ENCODE measurements at regions not wholly inside any gene's neighbourhood (a gene's known extent, or its start where the extent isn't known, plus 50 kb on each side); places are given as distances from the start of the nearest gene placed in this dataset.
"Not testable (repeated sequence)": the region's sequence is repeated elsewhere in the genome, so short reads cannot be mapped to it uniquely, and the experiment has no call there.

DNA sequence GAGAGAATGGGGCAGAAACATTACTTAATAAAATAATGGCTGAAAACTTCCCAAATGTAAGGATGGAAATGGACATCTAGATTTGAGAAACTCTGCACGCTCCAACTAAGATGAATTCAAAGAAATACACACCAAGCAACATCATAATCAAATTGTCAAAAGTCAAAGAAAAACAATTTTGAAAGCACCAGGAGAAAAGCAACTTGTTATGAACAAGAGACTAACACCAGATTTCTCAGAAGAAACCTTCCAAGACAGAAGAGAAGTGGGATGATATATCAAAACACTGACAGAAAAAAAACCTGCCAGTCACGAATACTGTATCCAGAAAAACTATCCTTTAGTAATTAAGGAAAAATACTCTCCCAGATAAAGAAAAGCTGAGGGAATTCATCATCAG lies 208.6 kb upstream of the SAMSN1 start:
- DNase-seq (ENCODE audit: low spot score): no peak

- no peak for DNase-seq (ENCODE audit: low spot score)
Measured at GRCh38 chr21:14754259-14754604, 208.1 kb upstream of the SAMSN1 start.

GRCh38 chr21:14753466-14754258 lies 207.5 kb upstream of the SAMSN1 start:
- DNase-seq (ENCODE audit: low spot score): no peak

- no peak for DNase-seq (ENCODE audit: low spot score)
Measured at GRCh38 chr21:14753069-14753465, 207.0 kb upstream of the SAMSN1 start.

- no peak for DNase-seq (ENCODE audit: low spot score)
Measured at GRCh38 chr21:14752345-14752909, 206.3 kb upstream of the SAMSN1 start.

DNA sequence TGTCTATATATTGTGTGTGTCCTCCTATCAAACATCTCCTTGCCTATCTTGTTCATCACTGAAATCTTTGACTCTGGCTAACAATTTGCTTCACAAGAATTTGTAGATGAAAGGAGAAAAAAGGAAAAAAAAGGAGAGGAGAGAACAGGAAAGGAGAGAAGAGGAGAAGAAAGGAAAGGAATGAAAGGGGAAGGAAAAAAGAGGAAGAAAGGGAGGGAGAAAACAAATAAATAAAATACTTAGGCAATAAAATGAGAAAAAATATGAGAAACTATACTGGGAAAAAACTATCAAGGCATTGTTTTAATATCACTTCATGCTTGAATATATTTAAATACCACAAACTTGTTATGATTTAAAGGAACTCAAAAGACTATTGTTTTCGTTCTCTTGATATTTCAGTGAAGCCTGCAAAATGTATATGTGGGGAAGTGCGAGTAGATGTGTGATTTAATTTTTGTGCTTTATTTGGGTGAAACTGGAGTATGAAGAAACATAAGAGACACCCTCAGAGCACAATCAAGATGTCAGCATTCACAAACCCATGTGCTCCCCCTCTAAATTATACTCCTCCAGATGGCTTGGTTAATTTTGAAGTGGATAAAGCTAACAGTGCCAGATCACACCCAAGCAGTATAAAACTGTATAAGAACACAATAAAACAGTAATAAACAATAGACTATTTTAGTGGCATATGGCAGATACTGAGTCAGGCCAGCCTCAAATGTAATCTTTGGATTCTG lies 205.7 kb upstream of the SAMSN1 start:
- DNase-seq (ENCODE audit: low spot score): no peak

- DNase-seq (ENCODE audit: low spot score): no peak
Measured at GRCh38 chr21:14751011-14751410, 204.9 kb upstream of the SAMSN1 start.

GRCh38 chr21:14750041-14750440 lies 203.9 kb upstream of the SAMSN1 start:
- DNase-seq (ENCODE audit: low spot score): no peak

DNA sequence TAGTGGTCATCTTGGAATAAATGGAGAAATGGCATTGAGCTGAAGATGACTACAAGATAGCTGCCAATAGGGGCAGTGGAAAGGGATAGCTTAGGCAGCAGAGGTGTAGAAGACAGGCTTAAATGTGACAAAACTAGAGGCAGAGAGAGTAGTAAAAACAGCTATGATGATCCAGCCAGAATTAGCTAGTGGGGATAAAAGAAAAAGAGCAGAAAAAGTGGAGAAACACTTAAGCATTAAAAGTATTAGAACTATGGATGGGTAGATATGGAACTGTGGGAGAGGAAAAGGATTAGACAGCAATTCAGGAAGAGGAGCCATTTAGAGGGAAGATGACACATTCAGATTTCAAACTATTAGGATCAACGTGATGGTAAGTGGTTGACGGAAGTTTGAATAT lies 202.5 kb upstream of the SAMSN1 start:
- no peak for DNase-seq (ENCODE audit: low spot score)

DNA sequence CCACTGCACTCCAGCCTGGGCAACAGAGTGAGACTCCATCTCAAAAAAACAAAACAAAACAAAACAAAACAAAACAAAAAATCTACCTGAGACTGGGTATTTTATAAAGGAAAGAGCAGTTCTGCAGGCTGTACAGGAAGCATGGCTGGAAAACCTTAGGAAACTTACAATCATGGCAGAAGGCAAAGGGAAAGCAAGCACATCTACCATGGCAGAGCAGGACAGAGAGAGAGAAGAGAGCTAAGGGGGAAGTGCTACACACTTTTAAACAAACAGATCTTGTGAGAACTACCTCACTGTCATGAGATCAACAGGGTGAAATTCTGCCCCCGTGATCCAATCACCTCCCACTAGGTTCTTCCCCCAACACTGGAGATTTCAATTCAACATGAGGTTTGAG lies 198.3 kb upstream of the SAMSN1 start:
- no peak for DNase-seq (ENCODE audit: low spot score)

DNA sequence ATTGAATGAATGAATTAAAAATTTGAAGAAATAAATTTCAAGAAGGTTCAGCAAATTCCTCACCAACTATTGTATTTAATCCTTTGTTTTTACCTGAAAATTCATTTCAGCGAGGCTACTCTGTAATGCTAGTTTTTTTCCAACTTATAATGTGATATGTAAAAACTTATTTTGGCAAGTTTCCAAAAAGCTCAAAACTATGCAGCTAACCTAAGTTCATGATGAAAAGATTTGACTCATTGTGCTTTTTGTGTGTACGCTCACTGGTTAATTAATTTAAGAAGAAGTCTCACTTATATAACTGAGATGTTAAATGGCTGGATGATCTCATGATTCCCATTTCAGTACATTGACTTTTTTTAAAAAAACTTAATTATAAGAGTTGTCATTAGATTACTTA lies 196.0 kb upstream of the SAMSN1 start:
- no peak for DNase-seq (ENCODE audit: low spot score)

- DNase-seq (ENCODE audit: low spot score): no peak
Measured at GRCh38 chr21:14741256-14741655, 195.1 kb upstream of the SAMSN1 start.

- no peak for DNase-seq (ENCODE audit: low spot score)
Measured at GRCh38 chr21:14740692-14741091, 194.6 kb upstream of the SAMSN1 start.

DNA sequence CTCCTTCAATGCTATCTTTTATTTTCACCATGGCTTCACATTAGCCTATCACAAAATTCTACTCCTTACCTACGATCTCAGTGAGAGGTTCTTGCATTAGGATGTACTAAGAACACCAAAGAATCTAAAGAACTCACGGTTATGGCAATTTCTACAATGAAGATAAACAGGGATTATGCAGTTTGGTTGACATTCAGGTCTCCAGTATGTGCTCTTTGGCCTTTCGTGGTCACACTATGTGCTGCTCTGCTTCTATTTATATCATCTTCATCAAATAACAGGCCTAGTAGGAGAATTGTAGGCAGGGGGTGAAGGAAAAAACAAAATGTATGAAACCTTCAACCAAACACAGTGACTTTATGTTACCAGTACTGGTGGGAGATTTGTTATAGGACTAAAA lies 194.0 kb upstream of the SAMSN1 start:
- no peak for DNase-seq (ENCODE audit: low spot score)

- no peak for DNase-seq (ENCODE audit: low spot score)
Measured at GRCh38 chr21:14739590-14739989, 193.5 kb upstream of the SAMSN1 start.

- not testable (repeated sequence) for DNase-seq (ENCODE audit: low spot score)
Measured at GRCh38 chr21:14738576-14738975, 192.5 kb upstream of the SAMSN1 start.

DNA sequence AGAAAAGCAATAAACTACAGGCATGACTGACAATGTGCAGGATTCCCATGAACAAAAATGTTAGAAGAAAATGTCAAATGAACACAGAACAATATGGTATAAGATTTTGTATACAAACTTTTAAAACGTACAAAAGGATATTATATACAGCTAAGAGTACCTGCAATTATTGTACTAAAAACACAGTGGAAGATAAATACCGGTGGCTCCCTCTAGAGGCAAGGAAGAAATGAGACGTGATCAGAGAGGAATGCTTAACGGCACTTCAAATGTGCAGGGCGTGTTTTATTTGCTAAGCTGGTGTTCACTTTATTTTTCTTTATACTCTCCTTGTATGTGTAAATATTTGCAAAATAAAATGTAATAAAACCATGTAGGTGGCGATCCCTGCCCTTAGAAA lies 191.8 kb upstream of the SAMSN1 start:
- DNase-seq (ENCODE audit: low spot score): peak; percentile 4

DNA sequence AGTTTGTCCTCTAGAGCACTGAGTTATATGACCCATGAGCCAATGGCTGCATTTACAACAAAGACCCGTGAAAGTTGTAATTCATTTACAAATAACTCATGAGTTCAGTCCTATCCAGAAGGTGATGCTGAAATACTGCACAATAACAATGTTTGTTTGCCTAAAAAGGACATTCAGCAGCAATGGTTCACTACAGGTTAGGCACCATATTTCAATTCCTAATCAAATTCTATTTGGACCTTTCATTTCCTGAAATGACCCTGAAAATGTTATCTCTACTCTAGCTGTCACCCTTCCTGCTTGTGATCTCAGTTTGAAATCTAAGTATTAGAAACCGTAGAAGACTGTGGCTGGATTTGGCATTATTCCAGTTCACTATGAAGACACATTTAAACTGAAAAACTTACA lies 191.2 kb upstream of the SAMSN1 start:
- DNase-seq (ENCODE audit: low spot score): no peak

DNA sequence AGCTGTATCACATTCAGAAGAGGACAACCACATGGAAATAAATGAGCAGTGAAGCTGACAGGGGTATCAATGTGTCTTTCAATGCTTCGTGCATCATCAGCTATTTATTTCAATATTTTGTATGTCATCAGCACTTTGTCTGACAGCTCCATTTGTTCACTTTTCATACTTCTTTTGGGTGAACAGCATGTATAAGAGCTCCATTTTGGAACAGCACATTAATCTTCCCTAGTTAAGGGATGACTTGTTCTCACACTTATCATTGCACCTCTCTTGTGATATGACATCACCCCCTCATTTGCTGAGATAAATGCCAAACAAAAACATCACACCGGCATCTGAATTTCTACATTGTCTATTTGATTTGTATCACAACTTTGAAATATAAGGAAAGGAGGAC lies 190.6 kb upstream of the SAMSN1 start:
- no peak for DNase-seq (ENCODE audit: low spot score)

DNA sequence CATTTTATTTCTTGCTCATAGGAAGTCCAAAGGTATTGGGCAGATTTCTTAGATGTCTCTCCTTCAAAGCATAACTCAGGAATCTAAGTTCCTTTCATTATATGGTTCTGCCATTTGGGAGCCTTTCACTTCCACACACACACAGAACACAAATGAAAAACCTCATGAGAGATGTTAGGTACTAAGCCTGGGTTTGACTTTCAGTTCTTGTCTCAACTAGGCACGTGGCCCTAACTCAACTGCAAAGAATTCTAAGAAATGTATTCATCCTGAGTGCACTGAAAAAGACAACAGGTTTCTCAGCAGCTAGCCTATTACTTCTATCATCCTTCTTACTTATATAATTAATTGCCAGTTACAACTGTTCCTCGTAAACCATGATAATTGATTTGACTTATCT lies 190.0 kb upstream of the SAMSN1 start:
- DNase-seq (ENCODE audit: low spot score): no peak

- no peak for DNase-seq (ENCODE audit: low spot score)
Measured at GRCh38 chr21:14734833-14735232, 188.7 kb upstream of the SAMSN1 start.

DNA sequence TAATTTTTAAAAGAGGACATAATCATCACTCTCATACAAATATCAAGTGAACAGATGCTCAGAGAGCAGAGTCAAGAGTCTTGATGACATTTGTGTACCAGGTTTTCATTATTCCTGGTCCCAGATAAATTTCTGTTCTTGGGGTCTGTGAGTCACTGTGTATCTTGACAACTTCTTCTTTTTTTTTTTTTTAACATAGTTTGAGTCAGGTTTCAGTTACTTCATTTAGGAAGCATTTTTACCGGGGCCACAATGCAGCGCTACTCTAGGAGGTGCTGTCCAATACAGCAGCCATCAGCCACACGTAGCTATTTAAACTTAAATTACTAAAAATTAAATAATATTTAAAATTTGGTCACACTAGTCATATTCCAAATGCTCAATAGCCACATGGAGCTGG lies 188.1 kb upstream of the SAMSN1 start:
- DNase-seq (ENCODE audit: low spot score): no peak

- no peak for DNase-seq (ENCODE audit: low spot score)
Measured at GRCh38 chr21:14725219-14725618, 179.1 kb upstream of the SAMSN1 start.

All from COLO829 (cell line).